NCI-H2081 (cell line): ENCODE measurements at regions not wholly inside any gene's neighbourhood (a gene's known extent, or its start where the extent isn't known, plus 50 kb on each side); places are given as distances from the start of the nearest gene placed in this dataset.

Experiments used
- DNase-seq, 2 experiments: peaks; one replicate each; lab custom pipeline; 2025; lab: John Stamatoyannopoulos, UW

GRCh38 chr3:126266850-126267168 is 86.4 kb upstream of the ALDH1L1 start:
- no peak for DNase-seq

GRCh38 chr3:126266291-126266840 is 86.0 kb upstream of the ALDH1L1 start:
- DNase-seq: no peak

- DNase-seq: no peak
Measured at GRCh38 chr3:126264952-126265351, 84.6 kb upstream of the ALDH1L1 start.

- DNase-seq: no peak
Measured at GRCh38 chr3:126264381-126264780, 84.0 kb upstream of the ALDH1L1 start.

DNA sequence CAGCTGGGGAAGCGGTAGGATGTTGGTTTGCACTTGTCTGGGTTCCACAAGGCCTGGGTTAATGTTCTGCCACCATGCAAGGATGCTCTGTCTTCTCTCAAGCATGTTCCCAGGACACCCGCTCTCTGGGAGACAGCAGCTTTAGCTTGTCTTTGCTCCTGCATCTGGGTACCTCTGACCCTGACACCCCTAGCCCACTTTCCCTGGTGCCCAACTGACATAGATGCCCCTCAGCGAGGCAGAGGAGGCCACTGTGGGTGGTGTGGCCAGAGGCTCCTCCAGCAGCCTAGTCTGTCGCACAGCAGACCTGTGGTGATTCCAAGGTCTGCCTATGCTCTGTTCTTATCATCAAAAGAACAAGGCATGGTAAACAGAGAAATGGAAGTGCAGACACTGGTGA is 83.6 kb upstream of the ALDH1L1 start:
- DNase-seq: no peak

- DNase-seq: no peak
Measured at GRCh38 chr3:126263539-126263938, 83.2 kb upstream of the ALDH1L1 start.

GRCh38 chr3:126262227-126262626 is 81.8 kb upstream of the ALDH1L1 start:
- DNase-seq: no peak

DNA sequence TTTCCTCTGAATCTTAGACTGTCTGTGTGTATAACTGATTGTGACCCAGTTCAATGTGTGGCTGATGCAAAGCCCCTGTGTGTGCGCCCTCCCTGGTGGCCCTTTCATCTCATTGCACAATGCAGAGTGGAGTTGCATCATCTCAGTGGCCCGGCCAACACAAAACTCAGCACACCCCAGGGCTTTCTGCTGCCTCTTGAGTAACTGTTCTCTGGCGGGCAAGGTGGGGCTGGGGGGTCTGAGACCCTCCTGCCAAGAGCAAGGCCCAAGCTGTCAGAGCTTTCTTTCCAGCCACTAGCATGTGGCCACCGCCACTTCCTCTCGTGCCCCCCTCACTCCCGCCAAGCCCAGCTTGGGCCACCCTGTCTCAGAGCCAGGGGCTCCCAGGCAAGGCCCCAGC is 80.7 kb upstream of the ALDH1L1 start:
- no peak for DNase-seq

DNA sequence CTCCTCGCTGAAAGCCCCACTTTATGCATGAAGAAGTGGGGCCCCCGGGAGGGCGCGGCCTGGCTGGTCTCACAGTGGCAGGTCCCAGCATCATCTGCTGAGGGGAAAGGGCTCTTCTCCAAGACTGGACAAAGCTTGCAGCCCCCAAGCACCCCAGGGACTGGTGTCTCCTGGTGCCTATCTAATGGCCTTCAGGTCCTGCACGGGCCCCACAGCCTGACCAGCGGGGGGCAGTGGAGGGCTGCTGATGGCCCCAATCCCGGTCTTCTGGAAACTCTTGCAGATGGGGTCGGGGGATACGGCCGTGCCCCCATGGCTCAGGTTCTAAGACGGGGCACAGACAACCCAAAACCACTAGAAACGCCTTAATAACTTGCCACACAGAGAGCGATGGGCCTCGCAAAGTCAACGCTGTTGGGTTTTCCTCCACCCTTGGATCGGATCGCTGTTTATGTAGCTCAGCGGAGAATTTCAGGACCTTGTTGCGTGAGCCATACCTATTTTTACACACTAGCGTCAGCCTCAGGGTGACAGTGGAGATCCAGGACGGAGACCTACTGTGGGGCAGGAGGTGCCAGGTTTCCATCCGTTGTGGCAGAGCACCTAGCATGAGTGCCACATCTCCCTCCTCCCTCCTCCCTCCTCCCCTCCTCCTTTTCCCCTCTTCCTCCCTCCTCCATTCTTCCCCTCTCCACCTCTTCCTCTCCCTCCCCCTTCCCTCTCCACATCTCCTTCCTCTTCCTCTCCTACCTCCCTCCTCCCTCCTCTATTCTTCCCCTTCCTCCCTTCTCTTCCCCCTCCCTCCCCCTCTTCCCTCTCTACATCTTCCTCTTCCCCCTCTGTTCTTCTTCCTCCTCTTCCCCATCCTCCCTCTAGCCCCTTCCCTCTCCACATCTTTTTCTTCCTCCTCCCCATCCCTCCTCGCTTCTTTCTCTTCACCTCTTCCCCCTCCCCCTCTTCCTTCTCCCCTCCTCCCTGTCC is 79.3 kb upstream of the ALDH1L1 start:
- DNase-seq: no peak

DNA sequence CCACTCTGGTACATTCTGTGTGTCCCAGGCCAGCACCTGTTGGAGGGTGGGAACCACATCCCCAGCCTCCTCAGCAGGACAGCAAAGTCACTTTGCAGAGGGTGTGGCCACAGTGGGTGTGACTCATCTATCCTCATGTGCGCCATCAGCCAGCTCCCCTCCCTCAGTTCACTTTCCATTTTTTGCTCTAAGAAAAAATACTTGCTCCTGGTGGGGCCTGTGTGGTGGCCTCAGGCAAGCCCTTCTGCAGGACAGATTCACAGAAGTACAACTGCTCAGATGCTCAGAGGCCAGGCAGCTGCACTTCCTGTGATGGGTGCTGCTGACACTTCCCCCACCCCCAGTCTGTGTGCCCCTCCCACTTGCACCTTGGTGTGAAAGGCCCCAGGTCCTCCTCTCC is 78.3 kb upstream of the ALDH1L1 start:
- no peak for DNase-seq

DNA sequence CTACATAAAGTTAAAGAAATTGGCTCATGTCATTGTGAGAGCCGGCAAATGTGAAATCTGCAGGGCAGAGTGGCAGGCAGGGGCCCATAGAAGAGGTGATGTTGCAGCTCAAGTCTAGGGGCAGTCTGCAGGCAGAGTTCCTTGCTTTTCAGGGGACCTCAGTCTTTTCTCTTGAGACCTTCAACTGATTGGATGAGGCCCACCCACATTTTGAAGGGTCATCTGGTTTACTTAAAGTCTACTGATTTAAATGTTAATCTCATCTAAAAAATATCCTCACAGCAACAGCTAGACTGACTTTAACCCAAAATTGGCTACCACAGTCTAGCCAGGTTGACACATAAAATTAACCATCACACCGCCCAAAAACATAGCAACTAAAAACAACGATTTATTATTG is 77.6 kb upstream of the ALDH1L1 start:
- DNase-seq: no peak

DNA sequence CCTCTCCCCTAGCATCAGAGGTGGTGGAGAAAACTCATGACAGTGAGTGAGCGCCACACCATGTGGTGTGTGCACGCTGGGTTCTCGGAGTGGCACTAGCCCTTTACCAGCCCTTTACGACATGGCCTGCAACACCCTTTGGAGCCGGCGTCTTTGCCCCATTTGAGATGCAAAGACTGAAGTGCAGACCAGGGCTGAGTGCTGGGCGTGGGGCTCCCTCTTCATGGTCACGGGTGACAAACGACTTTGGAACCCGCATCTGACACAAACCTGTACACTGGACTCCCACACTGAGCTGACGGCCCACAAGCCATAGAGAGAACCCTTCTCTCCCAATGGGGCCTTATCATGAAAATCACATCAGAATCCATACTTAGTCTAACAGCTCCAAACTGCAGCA is 76.8 kb upstream of the ALDH1L1 start:
- DNase-seq: no peak

DNA sequence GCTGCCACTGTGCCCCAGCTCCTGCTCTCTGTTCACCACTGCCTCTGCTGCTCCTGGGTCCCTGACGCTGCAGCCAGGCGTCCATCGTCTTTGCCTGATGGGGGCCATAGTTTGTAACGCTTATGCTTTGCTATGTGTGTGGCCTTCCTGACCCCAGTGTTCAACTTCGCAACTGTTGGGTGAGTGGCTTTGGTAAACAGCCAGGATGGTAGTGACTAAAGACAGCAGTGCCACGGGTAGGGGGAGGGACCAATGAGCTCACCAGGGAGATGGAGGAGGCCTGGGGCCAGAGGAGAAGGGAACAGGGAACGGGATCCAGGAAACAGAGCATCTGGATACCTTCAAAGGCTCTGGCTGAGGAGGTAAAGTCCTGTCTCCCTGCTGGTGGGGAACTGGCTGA is 75.9 kb upstream of the ALDH1L1 start:
- DNase-seq: no peak

- DNase-seq: no peak
Measured at GRCh38 chr3:126253072-126253471, 72.7 kb upstream of the ALDH1L1 start.

- DNase-seq: no peak
Measured at GRCh38 chr3:126252373-126252772, 72.0 kb upstream of the ALDH1L1 start.

- peak; percentile 15 to 41 for DNase-seq
Measured at GRCh38 chr3:126245811-126246727, 65.7 kb upstream of the ALDH1L1 start.
